Ovary (tissue), 7 donors: ENCODE measurements at regions not wholly inside any gene's neighbourhood (a gene's known extent, or its start where the extent isn't known, plus 50 kb on each side); places are given as distances from the start of the nearest gene placed in this dataset.

Experiments
- DNase-seq, 5 donors: peaks; one replicate each; pipeline ENCODE4 v3.0.0-alpha.2; 2019 to 2020
- H3K27ac ChIP-seq, 2 donors: fragments of 200-600 bp; one replicate each; pipeline versions ENCODE4 v1.5.1 to v1.8.0; 2019 to 2022
- H3K27me3 ChIP-seq: fragments of 200-600 bp; one replicate; pipeline ENCODE4 v1.8.0; 2022
- H3K36me3 ChIP-seq: fragments of 200-600 bp; sonication (generic); one replicate; pipeline ENCODE4 v1.5.1; 2019
- H3K4me1 ChIP-seq: one replicate; pipeline ENCODE4 v1.8.1; 2013; ENCODE audit warnings: mild to moderate bottlenecking, moderate library complexity; ENCODE audit not compliant: insufficient read depth
- H3K4me3 ChIP-seq: fragments of 200-600 bp; sonication (generic); one replicate; pipeline ENCODE4 v1.5.1; 2017
- H3K9me3 ChIP-seq, 2 donors: fragments of 200-600 bp in 1 of 2; sonication (generic) in 1 of 2; one replicate each; pipeline versions ENCODE4 v1.5.1 to v1.8.1; 2013 to 2019; ENCODE audit warnings: mild to moderate bottlenecking in 1 of 2, moderate library complexity in 1 of 2
- CTCF ChIP-seq, 3 donors: fragments of 450-650 bp in 2 of 3; fragments of 200-600 bp in 1 of 3; IDR thresholded peaks; one replicate each; pipeline versions ENCODE4 v1.5.1 to v1.8.0; 2016 to 2022; ENCODE audit warnings: antibody characterized with exemption in 3 of 3, mild to moderate bottlenecking in 1 of 3
- EP300 ChIP-seq: sonication (generic); formaldehyde crosslinking; IDR thresholded peaks from one replicate; pipeline ENCODE4 v1.6.1; 2017; ENCODE audit warnings: antibody characterized with exemption
- POLR2A ChIP-seq: fragments of 450-650 bp; IDR thresholded peaks from one replicate; pipeline ENCODE4 v1.6.1; 2017; ENCODE audit warnings: antibody characterized with exemption, mild to moderate bottlenecking, moderate library complexity
- WGBS, 3 donors: extraction: QIAGEN DNeasy Blood & Tissue Kit in 1 of 3; methylation state at CpG; one replicate each; pipeline versions ENCODE4 v1.1.5 to v1.1.7; 2013 to 2017; 5-methylcytosine and 5-hydroxymethylcytosine counted together
- intact Hi-C, 4 donors: fragments of 100-400 bp; cut with DNase I; formaldehyde crosslinking; loops; one replicate each; pipeline versions ENCODE4 v1.11.0 to v1.15.1; 2022 to 2023
- donor health status: DM: no; HTN: no; CAD: no; lungs with moderate emphysema.
- donor health status: DM: no; HTN: no; CAD: no.
- donor health status: Bipolar disorder and iron deficiency.
- donor health status: DM: no; HTN: no; CAD: no.
- donor health status: DM: yes; HTN: yes; CAD: no.

- no peak for DNase-seq
- Histone ChIP-seq H3K9me3 (no peaks in the 10 kb centered on the region), H3K27ac (no peak overlapping the region), H3K36me3 (no peaks in the 10 kb centered on the region), H3K4me3 (no peak overlapping the region), H3K27me3 (no peaks in the 10 kb centered on the region), H3K4me1 (no peaks in the 10 kb centered on the region)
- TF ChIP-seq EP300 (no peak), POLR2A (no peak), CTCF (IDR thresholded peaks at IDR 0.05) (no peak)
- intact Hi-C loops: no loop called here
- WGBS, 3 donors: 18 to 36% (median 24%) methylated on average over 2 of the region's 2 CpGs
These were observed 185.9 kb downstream of the DMRT2 start for GRCh38 chr9:1236061-1236460.

GRCh38 chr9:1238407-1238806 is 188.2 kb downstream of the DMRT2 start:
- TF ChIP-seq POLR2A (no peak), EP300 (no peak), CTCF (IDR thresholded peaks at IDR 0.05) (no peak)
- Histone ChIP-seq H3K4me3 (no peak overlapping the region), H3K9me3 (no peaks in the 10 kb centered on the region), H3K4me1 (no peaks in the 10 kb centered on the region), H3K36me3 (no peaks in the 10 kb centered on the region), H3K27me3 (no peaks in the 10 kb centered on the region), H3K27ac (no peak overlapping the region)
- 91% methylated on average over 3 of the region's 3 CpGs for WGBS, 3 donors
- intact Hi-C loops: no loop called here
- no peak for DNase-seq

- Histone ChIP-seq H3K27ac (no peak overlapping the region), H3K4me1 (no peaks in the 10 kb centered on the region), H3K4me3 (no peak overlapping the region), H3K27me3 (no peaks in the 10 kb centered on the region), H3K36me3 (no peaks in the 10 kb centered on the region), H3K9me3 (no peaks in the 10 kb centered on the region)
- 59 to 69% (median 68%) methylated on average over 3 of the region's 3 CpGs for whole genome bisulfite sequencing, 3 donors
- no peak for TF ChIP-seq CTCF (IDR thresholded peaks at IDR 0.05)
- no peak for TF ChIP-seq EP300
- no peak for TF ChIP-seq POLR2A
- DNase-seq: no peak
- intact Hi-C loops: no loop called here
These were observed 198.6 kb downstream of the DMRT2 start for GRCh38 chr9:1248743-1249142.

DNA sequence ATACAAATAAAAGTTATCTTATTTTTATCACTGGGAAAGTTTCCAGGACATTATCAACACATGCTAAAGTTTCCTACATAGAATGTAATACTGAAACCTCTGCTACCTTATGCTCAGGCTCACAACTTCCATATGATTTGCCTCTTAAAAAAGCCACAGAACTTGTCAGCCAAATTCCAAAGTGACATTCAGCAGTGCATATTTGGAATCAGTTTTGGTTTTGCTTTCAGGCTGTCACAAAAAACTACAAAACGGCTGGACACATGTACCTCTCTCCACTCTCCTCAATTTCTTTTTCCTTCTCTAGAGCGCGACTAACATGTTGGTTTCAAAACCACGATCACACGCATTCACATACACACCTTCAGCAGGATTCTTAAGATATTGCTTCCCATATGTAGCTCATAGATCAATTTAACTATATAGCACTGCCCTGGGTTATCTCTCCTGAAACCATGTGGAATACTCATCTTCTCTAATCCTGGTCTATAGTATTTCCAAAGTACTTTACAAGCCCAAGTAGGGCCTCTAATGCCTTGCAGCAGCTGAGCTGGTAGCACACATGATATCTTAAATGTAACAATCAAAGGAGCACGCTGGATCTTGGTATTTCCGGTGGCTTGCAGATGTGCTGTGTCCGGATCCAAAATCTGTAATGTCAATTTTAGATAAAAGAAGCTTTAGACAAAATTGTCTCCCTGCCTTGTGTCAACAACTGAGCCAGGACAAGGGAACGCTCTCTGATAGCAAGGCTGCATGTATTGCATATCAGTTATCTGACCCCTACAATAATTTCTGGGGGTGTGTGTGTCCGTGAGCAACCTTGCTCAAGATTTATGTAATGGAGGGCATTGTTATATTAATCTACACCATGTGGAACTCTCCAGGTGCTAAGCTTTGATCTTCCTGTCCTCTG is 203.2 kb downstream of the DMRT2 start:
- no peak overlapping the region for H3K27ac ChIP-seq
- H3K27me3 ChIP-seq: no peaks in the 10 kb centered on the region
- DNase-seq: no peak
- H3K4me1 ChIP-seq: no peaks in the 10 kb centered on the region
- no peaks in the 10 kb centered on the region for H3K9me3 ChIP-seq
- intact Hi-C loops: no loop called here
- TF ChIP-seq POLR2A (no peak), EP300 (no peak), CTCF (IDR thresholded peaks at IDR 0.05) (no peak)
- H3K36me3 ChIP-seq: no peaks in the 10 kb centered on the region
- 33 to 52% (median 38%) methylated on average over 10 of the region's 10 CpGs for WGBS, 3 donors
- no peak overlapping the region for H3K4me3 ChIP-seq
